ENCODE measurements at regions not wholly inside any gene's neighbourhood (a gene's known extent, or its start where the extent isn't known, plus 50 kb on each side); places are given as distances from the start of the nearest gene placed in this dataset.
"Not testable (repeated sequence)": the region's sequence is repeated elsewhere in the genome, so short reads cannot be mapped to it uniquely, and the experiment has no call there.

DNA sequence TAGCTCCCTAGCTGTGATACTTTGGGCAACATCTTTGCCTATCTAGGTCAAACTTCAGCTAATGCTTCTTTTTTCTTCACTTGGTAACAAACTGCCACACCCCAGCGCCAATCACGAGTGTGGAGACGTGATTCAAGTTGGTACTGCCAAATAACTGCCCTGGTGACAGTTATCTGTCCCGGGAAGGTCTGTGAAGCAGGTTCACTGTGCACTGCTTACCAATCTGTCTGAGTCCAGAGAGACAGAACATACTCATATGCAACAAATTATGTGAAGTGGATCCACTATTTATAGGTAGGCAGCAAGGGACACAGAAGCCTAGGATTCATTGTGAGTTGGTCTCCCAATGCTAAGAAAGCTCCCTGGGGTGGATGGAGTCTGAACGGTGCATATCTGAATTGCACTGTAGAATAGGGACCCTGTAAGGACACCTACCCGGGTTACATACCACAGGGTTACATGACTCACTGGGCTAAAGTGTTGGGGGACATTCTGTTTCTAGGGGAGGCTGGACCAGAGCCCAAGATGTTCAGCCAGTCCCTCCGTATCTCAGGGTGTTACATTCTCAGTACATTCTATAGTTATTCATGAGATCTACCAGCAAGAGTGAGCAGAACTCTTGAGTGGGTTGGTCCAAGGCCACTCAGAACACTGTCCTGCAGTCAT is 95.4 kb upstream of the STC2 start:
- no peak for DNase-seq

- DNase-seq: no peak
These were observed 91.9 kb upstream of the STC2 start for GRCh38 chr5:173420108-173420507.

GRCh38 chr5:173413471-173413982 is 85.3 kb upstream of the STC2 start:
- no peak for DNase-seq

DNA sequence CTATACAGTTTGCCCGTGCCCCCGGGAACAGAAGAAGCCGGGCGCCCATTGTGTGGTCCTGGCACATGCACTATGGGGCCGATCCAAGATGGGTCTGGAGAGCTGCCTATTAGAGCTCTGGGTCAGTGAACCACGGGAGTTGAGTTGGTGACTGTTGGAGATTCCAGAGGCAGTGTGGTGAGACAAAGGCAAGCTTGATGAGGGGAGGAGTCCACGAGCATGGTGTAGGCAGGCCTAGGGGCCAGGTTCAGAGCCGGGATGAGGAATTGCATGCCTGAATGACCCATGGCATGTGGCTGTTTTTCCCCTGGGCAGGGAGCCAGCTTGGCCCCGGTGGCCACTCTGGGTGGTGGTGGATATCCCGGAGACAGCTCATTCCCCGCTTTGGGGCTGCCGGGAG is 84.4 kb upstream of the STC2 start:
- no peak for DNase-seq

GRCh38 chr5:173411791-173412555 is 83.8 kb upstream of the STC2 start:
- DNase-seq: no peak

DNA sequence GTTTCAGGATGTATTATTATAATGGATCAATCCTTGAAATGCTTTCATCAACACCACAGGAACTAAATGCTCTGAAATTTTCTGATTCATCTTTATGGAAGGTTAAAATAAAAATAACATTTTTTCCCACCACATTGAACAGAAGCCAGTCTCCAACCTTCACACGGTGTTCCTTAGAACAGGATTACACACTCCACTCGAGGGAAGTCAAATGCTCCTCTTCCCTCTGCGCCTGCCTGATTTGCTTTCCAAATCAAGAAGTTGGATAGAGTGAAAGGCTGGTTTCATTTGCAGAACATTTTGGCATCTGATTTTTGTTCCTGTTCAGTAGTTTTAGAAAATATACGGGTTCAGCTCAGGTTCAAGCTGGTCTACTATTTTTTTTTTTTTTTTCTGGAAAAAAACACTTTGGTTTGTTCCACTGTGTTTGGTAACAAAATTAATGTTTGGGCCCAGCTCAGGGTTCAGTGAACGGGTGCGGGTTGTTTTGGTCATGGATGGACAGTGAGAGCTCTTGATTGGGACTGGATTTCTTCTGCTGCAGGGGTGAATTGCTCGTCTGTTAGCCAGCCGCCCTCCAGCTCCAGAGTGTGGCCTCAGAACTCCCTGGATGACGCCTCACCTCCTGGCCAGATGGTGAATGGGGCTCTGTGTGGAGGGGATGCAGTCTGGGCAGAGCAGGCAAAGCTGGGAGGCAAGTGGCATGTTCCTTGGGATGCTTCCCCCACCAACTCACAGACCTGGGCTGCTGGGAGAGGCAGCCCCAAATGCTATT is 82.4 kb upstream of the STC2 start:
- DNase-seq: no peak

DNA sequence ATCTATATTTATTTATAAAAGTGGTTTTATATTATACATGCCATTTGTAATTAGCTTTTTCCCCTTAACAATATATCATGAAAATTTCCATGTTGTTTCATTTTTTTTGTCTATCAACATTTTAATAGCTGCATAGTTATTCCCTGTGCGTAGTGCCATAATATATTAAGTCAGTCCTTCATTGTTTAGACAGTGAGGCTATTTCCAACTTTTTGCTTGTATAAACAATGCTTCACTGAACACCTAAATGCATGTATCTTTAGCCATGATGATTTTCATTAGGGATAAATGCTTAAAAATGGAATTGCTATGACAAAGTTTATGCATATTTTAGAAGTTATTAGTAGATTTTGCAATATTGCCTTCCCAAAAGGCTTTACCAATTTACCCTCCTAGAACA is 80.7 kb upstream of the STC2 start:
- DNase-seq: no peak

DNA sequence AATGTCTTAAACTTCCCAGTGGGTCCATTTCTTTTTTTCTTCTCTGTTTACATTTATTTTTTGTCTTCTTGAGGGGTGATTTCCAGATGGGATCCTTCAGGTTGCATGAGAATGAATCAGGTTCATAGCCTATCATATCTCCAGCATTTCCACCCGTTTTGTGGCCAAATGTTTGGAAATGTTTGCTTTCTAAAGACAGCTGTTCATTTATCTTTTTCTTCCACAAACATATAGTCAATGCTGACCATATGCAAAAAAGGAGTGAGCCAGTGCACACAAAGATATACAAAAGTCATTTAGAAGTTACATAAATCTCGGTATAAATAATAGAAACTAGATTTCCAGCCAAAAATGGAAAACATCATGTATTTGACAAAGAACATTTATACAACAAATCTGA is 71.6 kb upstream of the STC2 start:
- DNase-seq: peak; percentile 29 to 42

DNA sequence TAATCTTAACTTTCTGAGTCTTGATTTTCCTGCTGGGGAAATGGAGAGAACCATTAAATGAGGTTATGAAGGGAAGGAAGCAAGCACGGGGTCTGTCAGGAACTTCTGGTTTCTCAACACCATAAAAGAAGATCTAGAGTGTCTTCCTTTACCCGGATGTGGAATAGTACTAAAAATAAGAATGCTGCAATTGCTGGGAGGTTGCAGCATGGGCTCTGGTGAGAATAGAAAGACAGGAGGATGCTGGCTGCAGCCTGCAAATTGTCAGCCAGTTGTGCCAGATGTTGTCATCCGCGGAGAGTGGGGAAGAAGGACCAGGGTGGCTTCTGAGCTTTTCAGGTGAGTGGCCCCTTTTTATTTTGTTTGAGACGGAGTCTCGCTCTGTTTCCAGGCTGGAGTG is 69.3 kb upstream of the STC2 start:
- no peak for DNase-seq

- DNase-seq: no peak
These were observed 68.2 kb upstream of the STC2 start for GRCh38 chr5:173396311-173396993.

DNA sequence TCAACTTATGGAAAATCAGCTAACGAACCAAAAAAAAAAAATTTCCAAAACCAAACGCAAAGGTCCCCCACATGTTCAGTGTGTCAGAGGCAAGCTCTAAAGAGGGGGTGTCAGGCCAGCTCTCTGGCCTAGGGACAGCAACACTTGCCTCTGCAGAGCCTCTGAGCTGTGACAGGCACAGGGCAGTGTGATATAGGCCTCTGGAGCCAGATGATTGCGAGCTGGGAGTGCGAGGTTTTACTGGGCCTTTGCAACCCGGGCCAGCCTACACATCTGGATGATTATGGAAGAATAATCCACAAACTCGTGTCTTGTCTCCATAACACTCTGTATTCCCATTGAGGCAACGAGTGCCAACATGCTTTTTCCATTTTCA is 67.7 kb upstream of the STC2 start:
- no peak for DNase-seq

- no peak for DNase-seq
These were observed 67.2 kb upstream of the STC2 start for GRCh38 chr5:173395257-173395932.

DNA sequence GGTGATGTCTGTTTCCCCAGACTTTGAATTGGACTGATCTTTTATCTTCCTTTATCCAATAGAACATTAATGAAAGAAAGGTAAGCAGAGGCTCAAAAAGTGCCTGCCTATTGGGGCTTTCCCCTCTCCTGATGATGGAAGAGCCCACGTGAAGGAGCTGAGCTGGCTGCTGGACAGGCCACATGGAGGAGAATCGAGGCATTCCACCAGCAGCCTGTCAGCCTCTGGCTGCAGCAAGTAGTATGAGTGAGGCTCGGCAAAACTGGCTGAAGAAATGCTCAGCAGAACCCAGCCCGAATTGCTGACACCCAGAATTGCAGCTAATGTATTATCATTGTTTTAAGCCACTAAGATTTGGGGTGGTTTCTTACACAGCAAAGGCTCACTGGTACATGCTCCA is 66.5 kb upstream of the STC2 start:
- DNase-seq: no peak

- DNase-seq: no peak
These were observed 64.0 kb upstream of the STC2 start for GRCh38 chr5:173392172-173392571.

GRCh38 chr5:173391031-173391430 is 62.8 kb upstream of the STC2 start:
- no peak for DNase-seq

GRCh38 chr5:173387293-173387692 is 59.1 kb upstream of the STC2 start:
- DNase-seq: not testable (repeated sequence)

GRCh38 chr5:173385832-173386360 is 57.7 kb upstream of the STC2 start:
- DNase-seq: no peak

GRCh38 chr5:173383711-173384110 is 55.5 kb upstream of the STC2 start:
- DNase-seq: no peak

DNA sequence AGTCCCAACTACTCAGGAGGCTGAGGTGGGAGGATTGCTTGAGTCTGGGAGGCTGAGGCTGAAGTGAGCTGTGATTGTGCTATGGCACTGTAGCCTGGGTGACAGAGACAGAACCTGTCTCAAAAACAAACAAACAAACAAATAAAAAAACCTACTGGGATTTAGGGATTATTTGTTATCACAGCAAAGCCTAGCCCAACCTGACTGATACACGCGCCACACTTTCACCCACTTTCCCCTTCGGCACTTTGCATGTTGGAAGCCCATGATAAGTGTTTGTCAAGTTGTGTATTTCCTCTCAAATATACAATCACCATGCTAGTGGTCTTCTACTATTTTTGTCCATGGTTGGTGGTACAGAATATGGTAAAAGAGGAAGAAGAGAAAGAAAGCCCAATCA is 50.5 kb upstream of the STC2 start:
- no peak for DNase-seq

All from right lung (tissue), 2 donors.